ENCODE measurements at regions not wholly inside any gene's neighbourhood (a gene's known extent, or its start where the extent isn't known, plus 50 kb on each side); places are given as distances from the start of the nearest gene placed in this dataset.
"Not testable (repeated sequence)": the region's sequence is repeated elsewhere in the genome, so short reads cannot be mapped to it uniquely, and the experiment has no call there.

DNA sequence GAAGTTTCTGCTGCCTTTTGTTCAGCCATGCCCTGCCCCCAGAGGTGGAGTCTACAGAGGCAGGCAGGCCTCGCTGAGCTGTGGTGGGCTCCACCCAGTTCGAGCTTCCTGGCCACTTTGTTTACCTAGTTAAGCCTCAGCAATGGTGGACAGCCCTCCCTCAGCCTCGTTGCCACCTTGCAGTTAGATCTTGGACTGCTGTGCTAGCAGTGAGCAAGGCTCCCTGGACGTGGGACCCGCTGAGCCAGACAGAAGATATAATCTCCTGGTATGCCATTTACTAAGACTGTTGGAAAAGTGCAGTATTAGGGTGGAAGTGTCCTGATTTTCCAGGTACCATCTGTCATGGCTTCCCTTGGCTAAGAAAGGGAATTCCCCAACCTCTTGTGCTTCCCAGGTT, 588.2 kb downstream of the AMY1C start:
- H3K9me3 ChIP-seq (ENCODE audit: low read length); H3K4me1 ChIP-seq (ENCODE audit: low read length); H3K9me2 ChIP-seq (replicated peaks; ENCODE audit: insufficient read depth, low read length); H3K36me3 ChIP-seq (ENCODE audit: insufficient read depth, low read length); H3K4me2 ChIP-seq (ENCODE audit: low read depth, low read length, poor library complexity, severe bottlenecking); H3K9ac ChIP-seq (ENCODE audit: low read length); H3K27ac ChIP-seq (ENCODE audit: low read length); H3K79me2 ChIP-seq (ENCODE audit: low read length); DNase-seq; H3K27me3 ChIP-seq (ENCODE audit: low read length); H2AFZ ChIP-seq (ENCODE audit: low read length); H3K4me3 ChIP-seq (ENCODE audit: low read length); H4K20me1 ChIP-seq (ENCODE audit: insufficient read depth, low read depth, low read length): not testable (repeated sequence)

DNA sequence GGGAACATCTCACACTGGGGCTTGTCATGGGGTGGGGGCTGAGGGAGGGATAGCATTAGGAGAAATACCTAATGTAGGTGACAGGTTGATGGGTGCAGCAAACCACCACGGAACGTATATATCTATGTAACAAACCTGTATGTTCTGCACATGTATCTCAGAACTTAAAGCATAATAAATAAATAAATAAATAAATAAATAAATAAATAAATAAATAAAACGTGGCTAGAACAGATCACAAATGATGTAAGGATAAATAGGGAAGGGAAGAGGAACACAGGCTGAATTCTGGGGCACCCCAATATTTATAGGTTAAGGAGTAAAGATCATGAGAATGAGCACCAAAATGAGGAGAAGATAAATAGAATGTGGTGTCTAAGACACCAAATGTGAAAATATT, 592.2 kb downstream of the AMY1C start:
- no peaks in the 10 kb centered on the region for H3K36me3 ChIP-seq (ENCODE audit: insufficient read depth, low read length)
- no peaks in the 10 kb centered on the region for H3K79me2 ChIP-seq (ENCODE audit: low read length)
- H3K9ac ChIP-seq (ENCODE audit: low read length): no peak overlapping the region
- H3K9me3 ChIP-seq (ENCODE audit: low read length): peaks cover 15% of the 10 kb centered on the region
- no peaks in the 10 kb centered on the region for H3K27me3 ChIP-seq (ENCODE audit: low read length)
- no peak overlapping the region for H3K4me2 ChIP-seq (ENCODE audit: low read depth, low read length, poor library complexity, severe bottlenecking)
- no peaks in the 10 kb centered on the region for H4K20me1 ChIP-seq (ENCODE audit: insufficient read depth, low read depth, low read length)
- H3K4me1 ChIP-seq (ENCODE audit: low read length): no peaks in the 10 kb centered on the region
- H2AFZ ChIP-seq (ENCODE audit: low read length): no peak overlapping the region
- no peak overlapping the region for H3K4me3 ChIP-seq (ENCODE audit: low read length)
- DNase-seq: no peak
- no peak overlapping the region for H3K27ac ChIP-seq (ENCODE audit: low read length)
- no peaks in the 10 kb centered on the region for H3K9me2 ChIP-seq (replicated peaks; ENCODE audit: insufficient read depth, low read length)

GRCh38 chr1:104348277-104348676, 598.6 kb downstream of the AMY1C start:
- no peaks in the 10 kb centered on the region for H3K79me2 ChIP-seq (ENCODE audit: low read length)
- no peak overlapping the region for H3K27ac ChIP-seq (ENCODE audit: low read length)
- H3K4me3 ChIP-seq (ENCODE audit: low read length): no peak overlapping the region
- H2AFZ ChIP-seq (ENCODE audit: low read length): no peak overlapping the region
- H3K9ac ChIP-seq (ENCODE audit: low read length): no peak overlapping the region
- no peak for DNase-seq
- H3K4me2 ChIP-seq (ENCODE audit: low read depth, low read length, poor library complexity, severe bottlenecking): no peak overlapping the region
- H3K9me3 ChIP-seq (ENCODE audit: low read length): peaks cover 3% of the 10 kb centered on the region
- H3K27me3 ChIP-seq (ENCODE audit: low read length): no peaks in the 10 kb centered on the region
- H3K4me1 ChIP-seq (ENCODE audit: low read length): no peaks in the 10 kb centered on the region
- no peaks in the 10 kb centered on the region for H4K20me1 ChIP-seq (ENCODE audit: insufficient read depth, low read depth, low read length)
- H3K36me3 ChIP-seq (ENCODE audit: insufficient read depth, low read length): no peaks in the 10 kb centered on the region
- H3K9me2 ChIP-seq (replicated peaks; ENCODE audit: insufficient read depth, low read length): no peaks in the 10 kb centered on the region

DNA sequence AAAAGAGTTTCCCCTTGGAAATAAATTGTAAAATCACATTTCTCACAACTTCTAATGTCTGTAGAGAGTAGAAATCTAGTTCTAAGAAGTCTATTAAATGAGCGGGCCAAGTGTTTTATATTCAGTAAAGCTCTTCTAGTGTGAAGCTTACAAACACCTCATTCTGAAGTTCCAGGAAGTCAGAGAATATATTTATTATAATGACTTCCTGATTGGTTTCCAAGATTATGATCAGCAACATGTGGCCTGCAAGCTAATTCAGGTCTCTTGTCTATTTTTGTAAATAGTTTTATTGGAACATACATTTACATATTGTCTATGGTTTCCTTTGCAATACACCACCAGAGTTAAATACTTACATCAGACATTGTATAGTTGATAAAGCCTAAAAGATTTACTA, 603.9 kb downstream of the AMY1C start:
- H3K27ac ChIP-seq (ENCODE audit: low read length): no peak overlapping the region
- H3K4me3 ChIP-seq (ENCODE audit: low read length): no peak overlapping the region
- peaks cover 4% of the 10 kb centered on the region; the same call in 1 of the 2 replicates for H3K9me3 ChIP-seq (ENCODE audit: low read length)
- H3K79me2 ChIP-seq (ENCODE audit: low read length): no peaks in the 10 kb centered on the region
- no peaks in the 10 kb centered on the region for H3K4me1 ChIP-seq (ENCODE audit: low read length)
- no peak overlapping the region for H2AFZ ChIP-seq (ENCODE audit: low read length)
- no peaks in the 10 kb centered on the region for H3K27me3 ChIP-seq (ENCODE audit: low read length)
- DNase-seq: no peak
- no peaks in the 10 kb centered on the region for H3K36me3 ChIP-seq (ENCODE audit: insufficient read depth, low read length)
- no peaks in the 10 kb centered on the region; the same call in 1 of the 2 replicates for H3K9me2 ChIP-seq (replicated peaks; ENCODE audit: insufficient read depth, low read length)
- H4K20me1 ChIP-seq (ENCODE audit: insufficient read depth, low read depth, low read length): no peaks in the 10 kb centered on the region
- no peak overlapping the region for H3K9ac ChIP-seq (ENCODE audit: low read length)
- H3K4me2 ChIP-seq (ENCODE audit: low read depth, low read length, poor library complexity, severe bottlenecking): no peak overlapping the region

DNA sequence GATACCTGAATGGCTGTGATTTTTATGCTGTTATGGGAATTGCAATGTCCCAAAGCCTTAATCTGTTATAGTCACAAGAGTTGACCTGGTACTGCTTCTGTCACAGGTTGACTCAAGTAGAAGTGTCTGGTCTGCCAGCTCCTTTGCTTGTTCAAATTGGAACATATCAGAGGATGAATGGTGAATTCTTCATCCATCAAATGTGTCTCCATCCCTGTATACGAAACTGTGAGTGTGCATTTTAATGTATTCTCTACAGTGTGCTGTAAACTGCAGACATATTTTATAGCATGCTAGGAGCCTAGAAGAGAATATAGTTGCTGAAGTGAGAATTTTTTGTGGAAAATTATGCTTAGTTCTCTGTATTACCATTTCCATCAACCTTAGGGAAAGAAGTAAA, 608.4 kb downstream of the AMY1C start:
- no peak for DNase-seq
- Histone ChIP-seq H3K4me1 (ENCODE audit: low read length) (no peaks in the 10 kb centered on the region), H3K4me2 (ENCODE audit: low read depth, low read length, poor library complexity, severe bottlenecking) (no peak overlapping the region), H2AFZ (ENCODE audit: low read length) (no peak overlapping the region), H3K27me3 (ENCODE audit: low read length) (no peaks in the 10 kb centered on the region), H3K9me2 (replicated peaks; ENCODE audit: insufficient read depth, low read length) (no peaks in the 10 kb centered on the region; the same call in 1 of the 2 replicates), H3K4me3 (ENCODE audit: low read length) (no peak overlapping the region), H3K79me2 (ENCODE audit: low read length) (no peaks in the 10 kb centered on the region), H4K20me1 (ENCODE audit: insufficient read depth, low read depth, low read length) (no peaks in the 10 kb centered on the region), H3K36me3 (ENCODE audit: insufficient read depth, low read length) (no peaks in the 10 kb centered on the region), H3K9ac (ENCODE audit: low read length) (no peak overlapping the region), H3K9me3 (ENCODE audit: low read length) (peaks cover 4% of the 10 kb centered on the region; the same call in 1 of the 2 replicates), H3K27ac (ENCODE audit: low read length) (no peak overlapping the region)

DNA sequence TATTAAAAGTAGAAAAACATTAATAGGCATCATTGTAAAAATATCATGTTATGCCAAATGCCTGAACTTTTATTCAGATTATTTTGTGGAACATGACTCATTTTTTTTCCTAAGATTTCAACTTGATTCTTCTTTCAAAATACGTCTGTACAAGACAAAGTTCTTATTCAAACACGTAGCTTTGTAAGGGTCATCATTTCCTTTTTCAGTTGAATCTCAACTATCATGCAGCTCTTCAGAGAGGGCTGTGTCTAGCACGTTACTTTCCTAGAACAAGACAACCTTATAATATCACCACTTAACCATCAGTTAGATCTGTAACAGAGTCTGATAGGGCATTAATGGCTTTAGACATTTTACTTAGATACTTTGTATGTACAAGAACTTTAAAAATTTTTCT, 608.9 kb downstream of the AMY1C start:
- H3K9me3 ChIP-seq (ENCODE audit: low read length): peaks cover 7% of the 10 kb centered on the region; the same call in 1 of the 2 replicates
- H4K20me1 ChIP-seq (ENCODE audit: insufficient read depth, low read depth, low read length): no peaks in the 10 kb centered on the region

DNA sequence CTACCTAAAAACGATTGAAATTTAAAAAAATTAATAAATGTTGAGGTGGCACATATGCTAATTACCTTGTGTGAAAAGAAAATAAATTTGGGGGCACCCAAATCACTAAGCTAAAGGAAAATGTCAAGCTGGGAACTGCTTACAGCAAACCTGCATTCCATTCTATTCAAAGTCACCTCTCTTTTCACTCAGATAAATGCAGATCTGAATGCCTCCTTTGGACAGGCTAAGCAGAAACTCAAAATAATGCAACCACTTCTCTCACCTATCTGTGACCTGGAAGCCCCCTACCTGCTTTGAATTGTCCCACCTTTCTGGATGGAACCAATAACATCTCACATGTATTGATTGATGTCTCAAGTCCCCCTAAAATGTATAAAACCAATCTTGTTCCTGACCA, 628.7 kb downstream of the AMY1C start:
- DNase-seq: no peak
- no peaks in the 10 kb centered on the region for H4K20me1 ChIP-seq (ENCODE audit: insufficient read depth, low read depth, low read length)
- H3K79me2 ChIP-seq (ENCODE audit: low read length): no peaks in the 10 kb centered on the region
- H3K36me3 ChIP-seq (ENCODE audit: insufficient read depth, low read length): no peaks in the 10 kb centered on the region
- no peak overlapping the region for H3K4me2 ChIP-seq (ENCODE audit: low read depth, low read length, poor library complexity, severe bottlenecking)
- H3K27ac ChIP-seq (ENCODE audit: low read length): no peak overlapping the region
- H2AFZ ChIP-seq (ENCODE audit: low read length): no peak overlapping the region
- peaks cover 3% of the 10 kb centered on the region; the same call in 1 of the 2 replicates for H3K9me3 ChIP-seq (ENCODE audit: low read length)
- no peak overlapping the region for H3K9ac ChIP-seq (ENCODE audit: low read length)
- H3K9me2 ChIP-seq (replicated peaks; ENCODE audit: insufficient read depth, low read length): no peaks in the 10 kb centered on the region
- H3K4me1 ChIP-seq (ENCODE audit: low read length): no peaks in the 10 kb centered on the region
- no peaks in the 10 kb centered on the region for H3K27me3 ChIP-seq (ENCODE audit: low read length)
- no peak overlapping the region for H3K4me3 ChIP-seq (ENCODE audit: low read length)

More for the DNA sequence above, 608.9 kb downstream of the AMY1C start:
- Histone ChIP-seq H3K79me2 (ENCODE audit: low read length) (no peaks in the 10 kb centered on the region), H3K9me2 (replicated peaks; ENCODE audit: insufficient read depth, low read length) (no peaks in the 10 kb centered on the region; the same call in 1 of the 2 replicates), H3K27me3 (ENCODE audit: low read length) (no peaks in the 10 kb centered on the region), H2AFZ (ENCODE audit: low read length) (no peak overlapping the region), H3K4me2 (ENCODE audit: low read depth, low read length, poor library complexity, severe bottlenecking) (no peak overlapping the region), H3K27ac (ENCODE audit: low read length) (no peak overlapping the region), H3K4me3 (ENCODE audit: low read length) (no peak overlapping the region), H3K4me1 (ENCODE audit: low read length) (no peaks in the 10 kb centered on the region), H3K9ac (ENCODE audit: low read length) (no peak overlapping the region), H3K36me3 (ENCODE audit: insufficient read depth, low read length) (no peaks in the 10 kb centered on the region)
- DNase-seq: no peak

- Histone ChIP-seq H4K20me1 (ENCODE audit: insufficient read depth, low read depth, low read length) (no peaks in the 10 kb centered on the region), H3K4me3 (ENCODE audit: low read length) (no peak overlapping the region), H3K9me2 (replicated peaks; ENCODE audit: insufficient read depth, low read length) (no peaks in the 10 kb centered on the region; the same call in 1 of the 2 replicates), H3K36me3 (ENCODE audit: insufficient read depth, low read length) (no peaks in the 10 kb centered on the region), H3K9me3 (ENCODE audit: low read length) (peaks cover 3% of the 10 kb centered on the region; the same call in 1 of the 2 replicates), H3K79me2 (ENCODE audit: low read length) (no peaks in the 10 kb centered on the region), H2AFZ (ENCODE audit: low read length) (no peak overlapping the region), H3K27me3 (ENCODE audit: low read length) (no peaks in the 10 kb centered on the region), H3K4me2 (ENCODE audit: low read depth, low read length, poor library complexity, severe bottlenecking) (no peak overlapping the region), H3K4me1 (ENCODE audit: low read length) (no peaks in the 10 kb centered on the region), H3K9ac (ENCODE audit: low read length) (no peak overlapping the region), H3K27ac (ENCODE audit: low read length) (no peak overlapping the region)
- DNase-seq: no peak
These were observed 630.3 kb downstream of the AMY1C start for GRCh38 chr1:104380003-104380402.

All from Karpas-422 (cell line).